WTC11 (cell line): ENCODE measurements at regions not wholly inside any gene's neighbourhood (a gene's known extent, or its start where the extent isn't known, plus 50 kb on each side); places are given as distances from the start of the nearest gene placed in this dataset.
"Not testable (repeated sequence)": the region's sequence is repeated elsewhere in the genome, so short reads cannot be mapped to it uniquely, and the experiment has no call there.

ENCODE experiments used
- ATAC-seq: fragments of 200-7000 bp; cut with Tn5 transposase; 2 replicates; pipeline ENCODE4 v1.10.0; 2021; ENCODE audit warnings: mild to moderate bottlenecking, moderate library complexity
- CTCF ChIA-PET: fragments of 300-600 bp; sonication (Branson Sonifier 250); formaldehyde crosslinking; loops from one replicate; lab custom pipeline; 2021; ENCODE audit warnings: antibody characterized with exemption; lab: Charles Lee
- POLR2A ChIA-PET: fragments of 350-600 bp; sonication (Branson Sonifier 250); formaldehyde crosslinking; loops from one replicate; lab custom pipeline; 2021; ENCODE audit warnings: antibody characterized with exemption; lab: Charles Lee
- DNase-seq: peaks from one replicate; pipeline ENCODE4 v3.0.0; 2021; ENCODE audit warnings: low spot score
- H3K27ac Mint-ChIP-seq: 2 replicates; pipeline ENCODE4 v1.8.0; 2021; ENCODE audit warnings: mixed read lengths
- H3K27me3 Mint-ChIP-seq: 2 replicates; pipeline ENCODE4 v1.8.0; 2021; ENCODE audit warnings: low read depth, mild to moderate bottlenecking, moderate library complexity, mixed read lengths
- H3K36me3 Mint-ChIP-seq: 2 replicates; pipeline ENCODE4 v1.8.0; 2021; ENCODE audit warnings: mixed read lengths
- H3K4me1 Mint-ChIP-seq: 2 replicates; pipeline ENCODE4 v1.8.0; 2022; ENCODE audit warnings: mixed read lengths
- H3K4me3 Mint-ChIP-seq: 2 replicates; pipeline ENCODE4 v1.8.0; 2021; ENCODE audit warnings: mild to moderate bottlenecking, moderate library complexity, mixed read lengths
- H3K9me3 Mint-ChIP-seq: 2 replicates; pipeline ENCODE4 v1.8.0; 2021; ENCODE audit warnings: mixed read lengths
- AR ChIP-seq: fragments of 250-450 bp; sonication (Bioruptor Pico); IDR thresholded peaks from 2 replicates; pipeline ENCODE4 v1.9.0; 2021; ENCODE audit warnings: mild to moderate bottlenecking
- ETV6 ChIP-seq: sonication (generic); formaldehyde crosslinking; IDR thresholded peaks from 2 replicates; pipeline ENCODE4 v1.8.1; 2022; ENCODE audit warnings: mild to moderate bottlenecking, missing genetic modification reagents
- JAZF1 ChIP-seq: fragments of 250-450 bp; sonication (Bioruptor Pico); IDR thresholded peaks from 2 replicates; pipeline ENCODE4 v1.9.0; 2021; ENCODE audit warnings: moderate library complexity, mild to moderate bottlenecking, inconsistent platforms
- MXD4 ChIP-seq: fragments of 250-450 bp; sonication (Bioruptor Pico); IDR thresholded peaks from 2 replicates; pipeline ENCODE4 v1.8.0; 2021; ENCODE audit warnings: mild to moderate bottlenecking, moderate library complexity, borderline replicate concordance
- MYBL2 ChIP-seq: sonication (generic); formaldehyde crosslinking; IDR thresholded peaks from 2 replicates; pipeline ENCODE4 v1.8.1; 2023; ENCODE audit warnings: mild to moderate bottlenecking, moderate library complexity, missing genetic modification reagents
- NFATC4 ChIP-seq: fragments of 250-450 bp; sonication (Bioruptor Pico); IDR thresholded peaks from 2 replicates; pipeline ENCODE4 v1.9.0; 2021; ENCODE audit warnings: mild to moderate bottlenecking
- NR1H2 ChIP-seq: sonication (generic); formaldehyde crosslinking; IDR thresholded peaks from 2 replicates; pipeline ENCODE4 v1.9.0; 2021; ENCODE audit warnings: mild to moderate bottlenecking, moderate library complexity, missing genetic modification reagents
- PRRX2 ChIP-seq: fragments of 250-450 bp; sonication (Bioruptor Pico); IDR thresholded peaks from 2 replicates; pipeline ENCODE4 v1.8.0; 2021; ENCODE audit warnings: mild to moderate bottlenecking
- RELA ChIP-seq: sonication (generic); formaldehyde crosslinking; IDR thresholded peaks from 2 replicates; pipeline ENCODE4 v1.8.1; 2022; ENCODE audit warnings: missing genetic modification reagents, mild to moderate bottlenecking, borderline replicate concordance
- SOX15 ChIP-seq: fragments of 250-450 bp; sonication (Bioruptor Pico); IDR thresholded peaks from 2 replicates; pipeline ENCODE4 v1.9.0; 2021; ENCODE audit warnings: mild to moderate bottlenecking
- STAT6 ChIP-seq: sonication (generic); formaldehyde crosslinking; conservative IDR thresholded peaks from 2 replicates; pipeline ENCODE4 v1.8.1; 2023; ENCODE audit warnings: mild to moderate bottlenecking, low read depth, missing genetic modification reagents, moderate library complexity
- TP53 ChIP-seq: sonication (generic); formaldehyde crosslinking; IDR thresholded peaks from 2 replicates; pipeline ENCODE4 v1.8.1; 2023; ENCODE audit warnings: mild to moderate bottlenecking, missing genetic modification reagents
- ZNF121 ChIP-seq: sonication (generic); formaldehyde crosslinking; IDR thresholded peaks from 2 replicates; pipeline ENCODE4 v1.8.0; 2023; ENCODE audit warnings: missing genetic modification reagents
- ZNF232 ChIP-seq: sonication (generic); formaldehyde crosslinking; IDR thresholded peaks from 2 replicates; pipeline ENCODE4 v1.8.0; 2022; ENCODE audit warnings: mild to moderate bottlenecking, missing genetic modification reagents
- ZNF317 ChIP-seq: sonication (generic); formaldehyde crosslinking; IDR thresholded peaks from 2 replicates; pipeline ENCODE4 v1.8.1; 2023; ENCODE audit warnings: low read depth, mild to moderate bottlenecking, moderate library complexity, missing genetic modification reagents, borderline replicate concordance
- ZNF396 ChIP-seq: fragments of 250-450 bp; sonication (Bioruptor Pico); IDR thresholded peaks from 2 replicates; pipeline ENCODE4 v1.8.0; 2021; ENCODE audit warnings: mild to moderate bottlenecking, moderate library complexity, borderline replicate concordance
- ZNF423 ChIP-seq: fragments of 250-450 bp; sonication (Bioruptor Pico); IDR thresholded peaks from 2 replicates; pipeline ENCODE4 v2.1.2; 2022; ENCODE audit warnings: mild to moderate bottlenecking, moderate library complexity

GRCh38 chr22:23498811-23499798, 81.0 kb downstream of the IGLL1 start:
- CTCF ChIA-PET = interaction anchor here (1.1 kb wide), 1 partner anchor 92 kb away, joined by 3 read pairs; no protein-coding TSS in a partner anchor
- TF ChIP-seq ZNF423 (CRISPR knock-in tag) = peak; percentile 61; the same call in 1 of the 2 replicates
- TF ChIP-seq MYBL2 = no peak
- TF ChIP-seq, all 79 proteins: peak for 1
- Mint-ChIP-seq H3K36me3 (no peaks in the 10 kb centered on the region), H3K27me3 (peaks cover 13% of the 10 kb centered on the region), H3K9me3 (no peaks in the 10 kb centered on the region), H3K4me3 (no peak overlapping the region), H3K4me1 (peaks cover 24% of the 10 kb centered on the region), H3K27ac (no peak overlapping the region; the same call in 1 of the 2 replicates)
- no peak for ATAC-seq
- POLR2A ChIA-PET = no interaction called here
- DNase-seq = no peak

GRCh38 chr22:23497889-23498288, 82.2 kb downstream of the IGLL1 start:
- H3K36me3 Mint-ChIP-seq, DNase-seq, H3K4me3 Mint-ChIP-seq, H3K27ac Mint-ChIP-seq, ATAC-seq, H3K9me3 Mint-ChIP-seq, H3K27me3 Mint-ChIP-seq, CTCF ChIA-PET, POLR2A ChIA-PET: not testable (repeated sequence)
- peaks cover 24% of the 10 kb centered on the region for H3K4me1 Mint-ChIP-seq

GRCh38 chr22:23497016-23497885, 82.8 kb downstream of the IGLL1 start:
- POLR2A ChIA-PET = no interaction called here
- CTCF ChIA-PET = interaction anchor here (1.0 kb wide), 2 partner anchors 43 to 111 kb away, joined by 3 to 4 read pairs; no protein-coding TSS in a partner anchor
- no peaks in the 10 kb centered on the region for H3K36me3 Mint-ChIP-seq
- no peak for ATAC-seq
- peaks cover 24% of the 10 kb centered on the region for H3K4me1 Mint-ChIP-seq
- DNase-seq = no peak
- H3K27ac Mint-ChIP-seq = 0 out of 2 replicates have a peak overlapping the region, but pooled peaks have one; percentile 28
- no peak overlapping the region for H3K4me3 Mint-ChIP-seq
- TF ChIP-seq PRRX2 = no peak
- no peak for TF ChIP-seq JAZF1 (CRISPR knock-in tag)
- TF ChIP-seq ETV6 = no peak
- TF ChIP-seq AR (CRISPR knock-in tag) = no peak
- no peak for TF ChIP-seq ZNF121 (CRISPR knock-in tag)
- H3K9me3 Mint-ChIP-seq = no peaks in the 10 kb centered on the region
- peaks cover 4% of the 10 kb centered on the region; the same call in 1 of the 2 replicates for H3K27me3 Mint-ChIP-seq

- Mint-ChIP-seq H3K36me3 (no peaks in the 10 kb centered on the region), H3K4me1 (peaks cover 24% of the 10 kb centered on the region), H3K4me3 (no peak overlapping the region), H3K9me3 (no peaks in the 10 kb centered on the region), H3K27me3 (peaks cover 4% of the 10 kb centered on the region; the same call in 1 of the 2 replicates), H3K27ac (no peak overlapping the region)
- ATAC-seq = peak; percentile 12; the same call in 1 of the 2 replicates
- DNase-seq = no peak
- ChIA-PET CTCF (interaction anchor here (1.0 kb wide), 2 partner anchors 42 to 110 kb away, joined by 3 to 4 read pairs; no protein-coding TSS in a partner anchor), POLR2A (no interaction called here)
- TF ChIP-seq RELA (CRISPR knock-in tag) = no peak
- no peak for TF ChIP-seq ZNF232
- TF ChIP-seq STAT6 (CRISPR knock-in tag) = no peak
- no peak for TF ChIP-seq NR1H2 (CRISPR knock-in tag)
- no peak for TF ChIP-seq ETV6
- TF ChIP-seq NFATC4 (CRISPR knock-in tag) = no peak
- no peak for TF ChIP-seq SOX15 (CRISPR knock-in tag)
- no peak for TF ChIP-seq MYBL2
- no peak for TF ChIP-seq ZNF396
- no peak for TF ChIP-seq ZNF317 (CRISPR knock-in tag)
- TF ChIP-seq TP53 (CRISPR knock-in tag) = no peak
- no peak for TF ChIP-seq MXD4 (CRISPR knock-in tag)
Measured at GRCh38 chr22:23496445-23496833, 83.7 kb downstream of the IGLL1 start.
